ENCODE measurements at regions not wholly inside any gene's neighbourhood (a gene's known extent, or its start where the extent isn't known, plus 50 kb on each side); places are given as distances from the start of the nearest gene placed in this dataset.

GRCh38 chrX:5730556-5730955 is 498.1 kb downstream of the NLGN4X start:
- Histone ChIP-seq H3K27me3 (replicated peaks) (no peaks in the 10 kb centered on the region), H3K27ac (no peak overlapping the region), H3K4me3 (ENCODE audit: low read depth, low read length) (no peak overlapping the region), H3K36me3 (replicated peaks) (no peaks in the 10 kb centered on the region)
- no peak for TF ChIP-seq CTCF (IDR thresholded peaks at IDR 0.05; ENCODE audit: low read depth, low read length, missing control alignments)
- DNase-seq: no peak
- in situ Hi-C loops (cut with HindIII; ENCODE audit: low pct_ligation_motif_present, low sequenced_read_pairs): no loop called here

GRCh38 chrX:5726224-5726623 is 502.4 kb downstream of the NLGN4X start:
- no peak for DNase-seq
- H3K27me3 ChIP-seq (replicated peaks): no peaks in the 10 kb centered on the region
- no peak overlapping the region for H3K4me3 ChIP-seq (ENCODE audit: low read depth, low read length)
- no peak overlapping the region for H3K27ac ChIP-seq
- H3K36me3 ChIP-seq (replicated peaks): no peaks in the 10 kb centered on the region
- in situ Hi-C loops (cut with HindIII; ENCODE audit: low pct_ligation_motif_present, low sequenced_read_pairs): no loop called here
- TF ChIP-seq CTCF (IDR thresholded peaks at IDR 0.05; ENCODE audit: low read depth, low read length, missing control alignments): no peak

- H3K4me3 ChIP-seq (ENCODE audit: low read depth, low read length): no peak overlapping the region
- DNase-seq: no peak
- H3K27me3 ChIP-seq (replicated peaks): no peaks in the 10 kb centered on the region
- H3K27ac ChIP-seq: no peak overlapping the region
- H3K36me3 ChIP-seq (replicated peaks): no peaks in the 10 kb centered on the region
- no peak for TF ChIP-seq CTCF (IDR thresholded peaks at IDR 0.05; ENCODE audit: low read depth, low read length, missing control alignments)
- in situ Hi-C loops (cut with HindIII; ENCODE audit: low pct_ligation_motif_present, low sequenced_read_pairs): no loop called here
Observed at GRCh38 chrX:5724123-5724522, 504.5 kb downstream of the NLGN4X start.

GRCh38 chrX:5718651-5719050 is 510.0 kb downstream of the NLGN4X start:
- Histone ChIP-seq H3K27me3 (replicated peaks) (no peaks in the 10 kb centered on the region), H3K36me3 (replicated peaks) (no peaks in the 10 kb centered on the region), H3K27ac (no peak overlapping the region), H3K4me3 (ENCODE audit: low read depth, low read length) (no peak overlapping the region)
- DNase-seq: no peak
- in situ Hi-C loops (cut with HindIII; ENCODE audit: low pct_ligation_motif_present, low sequenced_read_pairs): no loop called here
- no peak for TF ChIP-seq CTCF (IDR thresholded peaks at IDR 0.05; ENCODE audit: low read depth, low read length, missing control alignments)

GRCh38 chrX:5716666-5717065 is 512.0 kb downstream of the NLGN4X start:
- no peak overlapping the region for H3K27ac ChIP-seq
- in situ Hi-C loops (cut with HindIII; ENCODE audit: low pct_ligation_motif_present, low sequenced_read_pairs): no loop called here
- TF ChIP-seq CTCF (IDR thresholded peaks at IDR 0.05; ENCODE audit: low read depth, low read length, missing control alignments): no peak
- H3K36me3 ChIP-seq (replicated peaks): no peaks in the 10 kb centered on the region
- no peak overlapping the region for H3K4me3 ChIP-seq (ENCODE audit: low read depth, low read length)
- DNase-seq: no peak
- H3K27me3 ChIP-seq (replicated peaks): no peaks in the 10 kb centered on the region

GRCh38 chrX:5708251-5708650 is 520.4 kb downstream of the NLGN4X start:
- DNase-seq: no peak
- H3K27ac ChIP-seq: no peak overlapping the region
- H3K27me3 ChIP-seq (replicated peaks): no peaks in the 10 kb centered on the region
- H3K4me3 ChIP-seq (ENCODE audit: low read depth, low read length): no peak overlapping the region
- TF ChIP-seq CTCF (IDR thresholded peaks at IDR 0.05; ENCODE audit: low read depth, low read length, missing control alignments): no peak
- H3K36me3 ChIP-seq (replicated peaks): no peaks in the 10 kb centered on the region
- in situ Hi-C loops (cut with HindIII; ENCODE audit: low pct_ligation_motif_present, low sequenced_read_pairs): no loop called here

All from brain microvascular endothelial cell (primary cell).